GM21447 (cell line): ENCODE measurements at regions not wholly inside any gene's neighbourhood (a gene's known extent, or its start where the extent isn't known, plus 50 kb on each side); places are given as distances from the start of the nearest gene placed in this dataset.

Experiments used
- ATAC-seq: cut with Tn5 transposase; IDR thresholded peaks from one replicate; pipeline ENCODE4 v1.9.1; 2021; ENCODE audit not compliant: unreplicated experiment

GRCh38 chr3:55244247-55244646 lies 242.9 kb downstream of the WNT5A start:
- ATAC-seq = no peak

- ATAC-seq = no peak
Measured at GRCh38 chr3:55243678-55244077, 243.4 kb downstream of the WNT5A start.

GRCh38 chr3:55242921-55243320 lies 244.2 kb downstream of the WNT5A start:
- no peak for ATAC-seq

- ATAC-seq = no peak
Measured at GRCh38 chr3:55241098-55241497, 246.0 kb downstream of the WNT5A start.

GRCh38 chr3:55235416-55235815 lies 251.7 kb downstream of the WNT5A start:
- no peak for ATAC-seq

GRCh38 chr3:55226696-55227095 lies 260.4 kb downstream of the WNT5A start:
- no peak for ATAC-seq

GRCh38 chr3:55218577-55218976 lies 268.5 kb downstream of the WNT5A start:
- ATAC-seq = no peak

- ATAC-seq = no peak
Measured at GRCh38 chr3:55207744-55208143, 279.4 kb downstream of the WNT5A start.

- ATAC-seq = no peak
Measured at GRCh38 chr3:55205990-55206389, 278.1 kb upstream of the LRTM1 start.

- no peak for ATAC-seq
Measured at GRCh38 chr3:55204417-55204816, 276.6 kb upstream of the LRTM1 start.

GRCh38 chr3:55203546-55203945 lies 275.7 kb upstream of the LRTM1 start:
- ATAC-seq = no peak

GRCh38 chr3:55203006-55203405 lies 275.1 kb upstream of the LRTM1 start:
- no peak for ATAC-seq

GRCh38 chr3:55202326-55202725 lies 274.5 kb upstream of the LRTM1 start:
- ATAC-seq = no peak

GRCh38 chr3:55201779-55202178 lies 273.9 kb upstream of the LRTM1 start:
- no peak for ATAC-seq

- no peak for ATAC-seq
Measured at GRCh38 chr3:55200906-55201305, 273.0 kb upstream of the LRTM1 start.

GRCh38 chr3:55198554-55198953 lies 270.7 kb upstream of the LRTM1 start:
- no peak for ATAC-seq

- no peak for ATAC-seq
Measured at GRCh38 chr3:55197021-55197420, 269.2 kb upstream of the LRTM1 start.

- ATAC-seq = no peak
Measured at GRCh38 chr3:55196495-55196894, 268.6 kb upstream of the LRTM1 start.

GRCh38 chr3:55194376-55194775 lies 266.5 kb upstream of the LRTM1 start:
- ATAC-seq = no peak

GRCh38 chr3:55191911-55192775 lies 264.3 kb upstream of the LRTM1 start:
- no peak for ATAC-seq

- no peak for ATAC-seq
Measured at GRCh38 chr3:55190331-55190730, 262.5 kb upstream of the LRTM1 start.

- no peak for ATAC-seq
Measured at GRCh38 chr3:55189359-55189801, 261.5 kb upstream of the LRTM1 start.

GRCh38 chr3:55185380-55185779 lies 257.5 kb upstream of the LRTM1 start:
- no peak for ATAC-seq
